NCI-H128 (cell line): ENCODE measurements at regions not wholly inside any gene's neighbourhood (a gene's known extent, or its start where the extent isn't known, plus 50 kb on each side); places are given as distances from the start of the nearest gene placed in this dataset.

Experiments used
- DNase-seq: peaks from one replicate; lab custom pipeline; 2025; ENCODE audit not compliant: unreplicated experiment; lab: John Stamatoyannopoulos, UW

DNA sequence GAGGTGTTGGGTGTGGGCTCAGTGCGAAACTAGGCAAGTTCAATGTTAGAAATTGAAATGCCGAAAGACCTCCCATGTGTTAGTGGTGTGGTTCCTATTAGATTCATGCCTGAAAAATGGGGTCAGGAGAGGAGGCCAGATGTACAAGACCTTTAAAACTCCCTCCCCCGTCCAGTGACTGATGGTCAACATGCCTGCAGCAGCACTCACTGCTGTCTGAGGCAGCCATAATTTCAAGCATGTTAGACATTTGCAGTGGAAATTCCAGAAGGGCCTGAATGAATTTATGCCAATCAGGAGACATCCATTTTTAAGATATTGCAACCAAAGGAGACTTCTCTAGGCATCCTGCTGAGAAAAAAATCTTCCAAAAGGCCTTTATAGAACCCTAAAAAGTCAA, 426.9 kb upstream of the NBEA start:
- DNase-seq: no peak

DNA sequence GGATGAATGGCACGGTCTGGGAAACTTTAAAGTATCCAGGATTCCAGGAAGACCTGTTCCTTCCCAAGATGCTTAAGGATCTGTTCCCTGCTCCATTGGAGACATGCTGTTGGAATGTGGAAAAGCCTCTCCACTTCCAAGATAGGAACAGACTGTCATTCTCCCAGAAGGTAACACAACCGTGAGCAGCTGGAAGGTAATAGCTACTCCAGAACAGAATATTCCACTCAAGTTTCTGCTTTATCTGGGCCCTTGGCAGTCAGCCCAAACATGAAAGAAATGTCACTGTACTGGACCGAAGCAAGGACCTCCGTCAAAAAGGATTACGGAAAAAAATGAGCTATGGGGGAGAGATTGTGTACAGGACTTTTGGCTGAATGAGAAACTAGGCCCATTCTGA, 420.9 kb upstream of the NBEA start:
- no peak for DNase-seq

DNA sequence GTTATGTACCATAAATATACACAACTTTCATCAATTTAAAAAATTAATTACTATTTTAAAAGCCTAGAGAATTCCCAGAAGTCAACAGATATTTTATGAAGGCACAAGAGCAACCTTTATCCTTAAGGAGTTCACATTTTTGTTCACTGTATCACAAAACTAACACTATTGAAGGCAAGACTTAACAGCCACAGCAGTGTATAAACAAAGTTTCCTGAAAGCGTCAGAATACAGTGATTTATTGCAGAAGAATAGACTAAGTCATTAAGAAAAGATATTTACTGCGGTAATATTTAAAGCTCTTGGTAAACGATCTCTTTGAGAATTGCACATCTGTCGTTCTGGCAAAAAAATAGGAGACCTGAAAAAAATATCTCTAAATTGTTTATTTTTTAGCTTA, 419.3 kb upstream of the NBEA start:
- DNase-seq: no peak

DNA sequence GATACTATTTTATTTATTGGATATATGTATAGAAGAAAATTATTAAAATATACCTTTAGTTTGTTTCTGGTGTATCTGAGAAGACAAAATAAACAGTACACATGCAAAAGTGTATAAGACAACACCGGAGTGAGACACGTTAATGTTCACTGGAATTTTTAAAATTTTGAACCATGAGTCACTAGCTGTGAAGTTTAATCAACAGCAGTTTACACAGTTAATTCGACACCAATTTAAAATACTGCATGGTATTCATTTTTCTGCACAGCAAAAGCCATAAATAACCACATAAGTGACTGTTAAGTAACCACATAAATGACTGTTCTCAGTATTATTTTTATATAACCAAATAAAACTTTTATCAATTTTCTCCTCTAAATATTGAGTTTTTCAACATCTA, 418.7 kb upstream of the NBEA start:
- DNase-seq: no peak

DNA sequence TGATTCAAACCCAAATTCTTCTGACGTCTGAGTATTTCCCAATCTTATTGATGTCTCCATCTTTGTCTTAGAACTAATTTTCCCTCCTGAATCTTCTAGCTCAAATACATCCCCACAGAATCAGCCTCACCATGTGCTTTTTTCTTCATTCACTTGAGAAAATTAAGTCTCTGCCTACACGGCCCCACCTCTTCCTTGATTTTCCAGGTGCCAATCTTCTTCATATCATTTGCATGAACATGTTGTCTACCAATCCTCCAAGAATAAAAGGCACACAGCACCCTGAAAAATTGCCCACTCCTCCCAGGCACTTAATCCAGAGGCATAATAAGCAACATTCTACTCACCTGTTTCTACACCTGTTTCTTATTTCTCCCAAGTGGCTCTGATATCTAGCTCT, 408.1 kb upstream of the NBEA start:
- DNase-seq: no peak

DNA sequence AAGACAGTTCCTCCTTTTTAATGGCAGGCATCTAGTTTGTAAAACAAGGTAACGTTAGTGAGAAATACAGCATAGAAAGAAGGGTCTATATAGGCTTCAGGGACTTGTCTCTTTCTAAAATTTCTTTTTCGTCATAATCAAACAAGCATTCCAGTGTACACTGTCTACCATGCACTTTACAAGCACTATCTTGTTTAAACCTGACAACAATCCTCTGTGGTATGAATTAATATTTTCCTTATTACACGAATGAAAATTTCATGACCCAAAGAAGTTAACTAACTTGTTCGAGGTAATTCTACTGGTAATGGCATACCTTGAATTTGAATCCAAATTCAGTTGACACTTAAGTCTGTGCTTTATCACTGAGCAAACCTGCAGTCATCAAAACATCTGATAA, 399.7 kb upstream of the NBEA start:
- DNase-seq: no peak

DNA sequence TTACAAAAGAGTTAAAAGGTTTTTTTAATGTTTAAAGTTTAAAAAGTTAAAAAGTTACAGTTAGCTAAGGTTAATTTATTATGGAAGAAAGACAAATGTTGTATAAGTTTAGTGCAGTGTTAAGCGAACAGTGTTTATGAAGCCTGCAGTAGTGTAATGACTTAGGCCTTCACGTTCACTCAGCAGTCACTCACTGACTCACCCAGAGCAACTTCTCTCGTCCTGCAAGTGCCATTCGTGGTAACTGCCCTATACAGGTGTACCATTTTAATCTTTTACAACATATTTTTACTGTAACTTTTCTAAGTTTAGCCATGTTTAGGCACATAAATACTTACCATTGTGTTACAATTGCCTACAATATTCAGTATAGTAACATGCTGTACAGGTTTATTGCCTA, 398.2 kb upstream of the NBEA start:
- no peak for DNase-seq

DNA sequence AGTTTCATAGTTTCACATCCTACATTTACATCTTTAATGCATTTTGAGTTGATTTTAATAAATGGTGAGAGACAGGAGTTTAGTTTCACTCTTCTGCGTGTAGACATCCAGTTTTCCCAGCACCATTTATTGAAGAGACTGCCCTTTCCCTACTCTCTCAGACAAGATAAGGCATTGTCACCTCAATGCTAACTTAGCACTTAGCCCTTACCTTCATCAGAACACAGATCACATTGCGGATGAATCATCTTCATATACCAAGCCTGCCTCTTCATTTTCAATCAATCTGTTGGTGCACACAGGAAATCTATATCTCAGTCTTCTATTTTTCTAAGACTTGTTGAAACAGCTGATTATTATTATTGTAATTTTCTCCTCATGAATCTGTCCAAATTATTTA, 396.6 kb upstream of the NBEA start:
- no peak for DNase-seq

DNA sequence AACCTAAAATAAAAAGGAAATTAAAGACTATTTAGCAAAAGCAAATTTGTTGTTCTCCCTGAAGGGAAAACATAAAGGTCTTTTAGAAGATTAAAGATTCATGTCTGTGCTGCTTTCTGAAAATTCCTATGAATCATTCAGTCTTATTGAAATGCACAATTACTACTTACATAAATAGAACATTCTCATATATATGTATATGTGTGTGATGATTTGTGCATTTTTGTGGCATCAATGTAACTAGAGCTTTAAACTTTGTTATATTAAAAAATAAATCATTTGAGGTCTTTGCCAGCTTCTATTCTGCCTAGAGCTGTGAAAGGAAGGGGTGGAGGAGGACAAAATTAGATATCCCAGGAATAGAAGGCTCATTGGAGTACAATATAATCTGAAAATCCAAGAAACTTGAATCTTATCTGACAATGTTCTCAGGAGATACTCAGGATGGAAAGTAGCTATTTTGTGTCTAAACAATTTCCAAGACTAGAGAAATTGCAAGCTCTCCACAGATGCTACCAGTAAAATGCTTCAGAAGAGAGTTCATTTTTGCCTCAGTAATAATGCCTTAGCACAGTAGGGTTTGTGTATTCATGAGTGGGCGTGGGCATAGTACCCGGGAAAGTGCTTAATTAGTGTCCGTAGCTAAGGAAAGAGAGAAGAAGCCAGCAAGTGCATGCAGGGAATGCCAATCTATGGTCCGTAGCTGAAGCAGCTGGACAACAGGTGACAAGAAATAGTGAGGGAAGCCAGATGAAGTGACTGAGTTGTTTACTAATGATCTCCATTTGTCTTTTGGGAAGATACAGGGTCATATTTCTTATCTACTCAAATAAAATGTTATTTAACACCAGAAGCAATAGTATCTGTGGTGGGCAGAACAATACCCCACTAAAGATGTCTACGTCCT, 395.5 kb upstream of the NBEA start:
- DNase-seq: no peak

DNA sequence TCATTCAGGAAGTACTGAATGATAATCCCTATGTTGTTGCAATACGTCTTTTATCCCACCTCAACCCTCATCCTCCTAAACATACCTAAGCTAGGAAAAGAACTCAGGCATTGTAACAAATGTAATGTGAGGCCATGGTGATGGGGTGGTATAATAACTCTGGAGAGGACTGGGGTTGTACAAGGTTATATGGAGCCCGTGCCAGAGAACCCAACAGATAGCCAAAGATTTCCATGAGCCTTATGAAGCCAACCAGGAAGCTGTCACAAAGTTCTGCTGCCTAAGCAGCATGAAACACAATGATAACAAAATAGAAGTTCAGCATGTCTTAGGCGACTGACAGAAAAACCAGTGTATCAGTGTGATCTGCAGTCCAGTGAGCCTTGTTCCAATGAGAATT, 394.1 kb upstream of the NBEA start:
- DNase-seq: no peak

DNA sequence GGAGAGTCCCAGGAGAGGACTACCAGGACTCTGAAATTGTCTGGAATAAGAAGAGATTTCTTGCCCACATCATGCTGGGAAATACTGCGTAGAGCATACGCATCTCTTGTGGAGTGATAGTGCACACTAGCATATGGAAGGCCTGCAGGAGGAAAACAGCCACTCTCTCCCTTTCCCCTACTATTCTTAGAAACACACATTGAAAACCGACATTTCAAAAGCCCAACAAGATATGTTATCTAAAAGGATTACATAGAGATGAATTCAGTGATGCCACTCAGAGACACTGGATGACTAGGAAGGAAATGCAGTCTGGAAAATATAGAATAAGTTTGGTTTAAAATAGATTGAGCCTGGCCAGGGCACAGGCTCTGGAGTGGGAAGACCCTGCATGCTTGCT, 388.7 kb upstream of the NBEA start:
- DNase-seq: no peak

DNA sequence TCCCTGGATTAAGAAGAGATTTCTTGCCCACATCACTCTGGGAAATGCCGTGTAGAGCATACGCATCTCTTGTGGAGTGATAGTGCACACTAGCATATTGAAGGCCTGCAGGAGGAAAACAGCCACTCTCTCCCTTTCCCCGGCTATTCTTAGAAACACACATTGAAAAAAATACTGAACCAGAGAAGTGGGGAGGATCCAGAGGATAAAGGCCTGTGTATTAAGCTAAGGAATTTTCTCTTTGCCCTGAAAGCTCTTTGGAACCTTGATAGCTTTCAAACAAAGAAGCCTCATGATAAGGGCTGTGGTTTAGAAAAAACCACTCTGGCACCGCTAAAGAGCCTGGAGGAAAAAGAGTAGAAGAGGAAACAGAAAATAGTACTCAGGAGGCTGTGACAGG, 386.1 kb upstream of the NBEA start:
- DNase-seq: no peak

DNA sequence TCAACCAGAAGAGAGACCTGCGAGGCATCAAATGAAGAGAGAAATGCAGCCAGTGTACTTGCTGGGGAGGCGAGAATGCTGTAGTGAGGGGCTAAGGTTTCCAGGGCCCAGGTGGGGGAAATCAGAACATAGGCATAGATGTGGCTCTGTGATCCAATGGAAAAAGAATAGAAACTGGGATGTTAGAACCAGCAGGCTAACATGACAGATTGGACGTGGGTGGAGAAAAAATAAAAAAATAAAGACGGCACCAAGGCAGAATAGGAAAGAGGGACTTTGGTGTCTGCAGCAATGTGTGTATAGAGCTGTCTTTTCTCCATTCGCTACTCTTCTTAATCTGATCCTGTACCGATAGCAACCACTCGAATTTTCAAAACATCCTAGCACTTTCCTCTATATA, 381.0 kb upstream of the NBEA start:
- no peak for DNase-seq

DNA sequence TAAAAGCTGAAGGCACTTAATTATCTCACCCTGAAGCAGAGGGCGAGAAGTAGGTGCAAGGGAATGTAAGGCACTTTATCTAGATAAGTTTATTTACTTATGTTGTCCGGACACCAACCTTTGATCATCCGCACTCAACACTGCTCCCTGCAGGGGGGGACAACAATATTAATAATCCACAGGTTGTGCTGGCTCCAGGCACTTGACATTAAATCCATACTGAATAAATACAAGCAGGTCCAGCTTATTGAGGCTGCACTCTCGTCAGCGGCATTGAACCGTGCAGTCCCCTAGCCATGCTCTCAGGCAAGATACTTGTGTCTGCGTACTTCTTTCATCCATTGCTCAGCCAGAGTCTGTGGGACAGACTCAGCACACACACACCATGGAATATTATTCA, 374.5 kb upstream of the NBEA start:
- DNase-seq: no peak

DNA sequence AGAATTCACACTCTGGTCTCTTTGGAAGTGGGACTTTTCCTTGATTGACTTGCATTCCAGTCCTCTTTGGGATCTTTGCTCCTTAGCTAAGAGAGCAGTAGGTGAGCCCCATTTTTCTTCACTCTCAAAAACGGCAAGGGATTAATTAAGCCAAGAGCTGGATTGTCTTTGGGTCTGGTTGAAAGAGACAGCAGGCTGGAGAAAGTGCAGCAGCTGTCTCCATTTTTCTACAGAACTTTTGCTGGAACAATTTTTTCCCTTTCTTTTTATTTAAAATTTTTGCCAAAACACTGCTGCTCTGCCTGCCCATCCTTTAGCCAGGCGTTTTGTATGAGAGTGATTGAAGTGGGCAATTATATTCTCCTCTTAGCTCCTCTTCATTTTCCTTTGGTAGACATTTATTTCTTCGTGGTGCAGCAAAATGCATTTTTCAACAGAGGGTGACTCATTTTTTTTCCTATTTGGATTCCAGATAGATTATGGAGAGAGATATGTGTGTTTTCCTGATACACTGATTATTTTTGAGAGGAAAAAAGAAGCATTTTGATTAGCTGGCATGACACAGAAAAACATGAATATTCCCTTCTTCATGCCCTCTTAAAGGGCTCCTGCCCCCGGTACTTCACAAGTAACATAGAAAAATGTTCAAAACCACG, 371.2 kb upstream of the NBEA start:
- DNase-seq: no peak

DNA sequence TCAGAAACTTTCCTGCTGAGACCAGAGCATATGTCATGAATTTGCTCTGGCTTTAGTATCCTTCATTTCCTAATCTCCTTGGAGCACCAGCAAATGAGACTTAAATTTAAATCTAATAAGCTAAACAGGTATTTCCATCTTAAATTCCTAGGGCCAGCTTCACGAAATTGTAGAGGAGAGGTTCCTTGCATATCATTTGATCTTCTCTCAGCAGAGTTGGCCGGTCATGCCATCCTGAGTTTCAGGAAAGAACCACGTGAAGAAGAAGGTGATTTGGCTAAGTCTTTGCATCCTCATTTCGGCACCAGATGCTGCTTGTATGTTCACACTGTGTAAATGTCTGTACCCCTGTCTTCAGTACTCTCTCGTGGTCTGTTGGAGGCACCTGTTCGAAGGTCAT, 370.4 kb upstream of the NBEA start:
- DNase-seq: no peak

DNA sequence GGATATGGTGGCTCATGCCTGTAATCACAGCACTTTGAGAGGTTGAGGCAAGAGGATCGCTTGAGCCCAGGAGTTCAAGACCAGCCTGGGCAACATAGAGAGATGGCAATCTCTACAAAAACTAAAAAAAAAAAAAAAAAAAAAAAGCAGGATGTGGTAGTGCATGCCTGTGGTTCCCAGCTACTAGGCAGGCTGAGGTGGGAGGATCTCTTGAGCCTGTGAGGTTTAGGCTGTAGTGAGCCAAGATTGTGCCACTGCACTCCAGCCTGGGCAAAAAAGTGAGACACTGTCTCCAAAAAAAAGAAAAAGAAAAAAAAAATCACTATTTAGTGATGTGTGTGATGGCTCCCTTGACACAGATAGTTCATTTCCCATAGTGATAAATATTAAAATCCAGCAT, 365.0 kb upstream of the NBEA start:
- no peak for DNase-seq

DNA sequence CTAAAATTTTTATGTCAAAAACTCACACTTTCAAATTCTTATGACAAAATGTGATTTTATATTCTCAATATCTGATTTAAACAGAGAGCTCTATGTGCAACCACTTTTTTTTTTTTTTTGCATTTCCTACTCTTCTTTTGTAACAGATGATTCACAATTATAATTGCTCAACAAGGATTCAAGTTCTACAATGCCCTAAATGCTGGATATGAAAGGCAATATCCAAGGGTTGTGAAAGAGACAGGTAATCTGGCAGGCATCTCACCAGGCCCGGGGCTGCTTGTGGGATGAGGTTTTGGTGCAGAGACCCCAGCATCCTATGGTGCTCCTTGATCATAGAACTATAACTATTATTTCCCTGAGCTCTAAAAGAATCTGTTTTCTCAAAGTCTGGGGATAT, 363.6 kb upstream of the NBEA start:
- no peak for DNase-seq

DNA sequence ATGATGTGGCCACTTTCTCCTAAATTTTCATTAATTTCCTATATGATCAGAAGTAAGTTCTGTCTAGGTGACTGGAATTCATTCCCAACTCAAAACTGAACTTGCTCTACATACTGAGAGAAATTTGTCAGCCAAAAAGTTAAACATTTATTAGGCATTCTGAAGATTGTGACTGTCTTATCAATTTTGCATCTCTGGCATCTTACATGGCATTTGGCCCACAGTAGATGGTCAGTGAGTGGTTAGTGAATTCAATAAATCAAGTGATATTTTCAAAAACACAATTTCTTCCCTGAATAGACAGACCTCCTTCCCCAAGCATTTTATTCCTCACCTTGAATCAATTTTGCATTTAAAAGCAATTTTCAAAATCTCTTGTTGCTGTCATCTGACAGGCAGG, 363.2 kb upstream of the NBEA start:
- DNase-seq: no peak

DNA sequence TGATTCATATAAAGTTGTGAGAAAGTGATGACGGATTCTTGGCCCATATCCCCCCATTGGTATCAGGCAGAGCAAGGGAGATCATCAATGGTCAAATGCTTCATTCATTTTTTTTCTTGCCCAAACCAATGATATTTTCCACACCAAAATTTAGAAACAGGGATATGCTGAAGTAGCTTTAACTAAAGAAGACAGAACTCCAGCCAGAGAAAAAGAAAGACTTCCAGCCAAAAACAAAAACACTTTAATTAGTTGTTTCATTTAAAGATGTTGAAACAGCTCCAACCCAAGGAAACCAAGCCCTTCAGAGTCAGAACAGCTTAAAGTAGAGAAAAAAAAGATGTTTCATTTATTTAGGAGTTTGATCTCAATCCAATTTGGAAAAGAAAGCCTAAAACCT, 358.9 kb upstream of the NBEA start:
- no peak for DNase-seq

DNA sequence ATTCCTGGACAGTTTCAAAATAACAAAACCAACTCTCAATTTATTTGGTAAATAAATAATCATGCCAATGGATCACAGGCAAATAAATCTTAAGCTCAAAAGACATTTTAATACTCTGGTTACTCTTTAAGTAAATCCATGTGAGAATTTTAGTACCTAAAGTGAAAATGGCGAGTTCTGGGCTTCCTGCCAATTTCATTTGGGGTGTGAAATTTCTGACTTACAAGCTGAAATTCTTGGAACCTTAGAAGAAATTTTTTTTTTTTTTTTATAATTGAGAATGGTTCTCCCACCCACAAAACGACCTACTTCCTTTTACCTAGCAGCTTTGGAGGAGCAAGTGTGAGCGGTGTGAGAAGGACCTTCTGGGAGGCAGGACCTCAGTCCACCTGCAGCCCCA, 354.5 kb upstream of the NBEA start:
- no peak for DNase-seq

DNA sequence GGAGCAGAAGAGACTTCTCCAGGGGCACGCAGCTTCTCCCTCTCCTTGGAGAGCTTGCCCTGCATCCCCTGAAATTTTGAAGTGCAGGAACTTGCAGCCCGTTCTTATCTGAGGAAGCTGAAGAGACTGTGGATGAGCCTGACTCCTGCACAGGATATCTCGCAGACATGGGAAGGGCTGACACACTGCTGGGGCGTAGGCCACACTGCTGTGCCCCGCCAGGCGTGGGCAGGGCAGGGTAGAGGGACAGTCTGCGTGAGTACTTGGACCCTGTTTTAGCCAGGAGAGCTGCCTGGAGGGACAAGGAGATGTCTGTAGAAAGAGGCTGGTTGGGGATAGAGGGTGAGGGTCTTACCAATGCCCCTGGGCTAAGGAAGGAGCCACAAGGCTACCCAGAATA, 353.7 kb upstream of the NBEA start:
- DNase-seq: no peak

DNA sequence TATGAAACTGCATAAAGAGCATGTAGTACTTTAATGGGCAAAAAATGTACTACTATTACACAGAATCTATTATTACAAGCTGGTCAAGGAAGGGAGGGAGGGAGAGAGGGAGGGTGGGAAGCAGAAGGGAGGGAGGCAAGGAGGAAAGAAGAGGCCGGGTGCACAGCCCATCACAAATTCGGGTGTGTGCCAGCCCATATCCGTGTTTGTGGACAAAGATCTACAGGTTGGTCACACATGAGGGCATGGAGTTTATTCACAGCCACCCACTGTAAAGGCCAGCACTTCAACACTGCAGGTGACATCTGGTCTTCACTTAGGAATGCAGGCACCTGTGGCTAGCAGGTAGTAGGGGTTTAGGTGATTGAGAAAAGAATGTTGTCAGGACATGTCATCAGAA, 352.5 kb upstream of the NBEA start:
- no peak for DNase-seq
